ENCODE measurements at regions not wholly inside any gene's neighbourhood (a gene's known extent, or its start where the extent isn't known, plus 50 kb on each side); places are given as distances from the start of the nearest gene placed in this dataset.

DNA sequence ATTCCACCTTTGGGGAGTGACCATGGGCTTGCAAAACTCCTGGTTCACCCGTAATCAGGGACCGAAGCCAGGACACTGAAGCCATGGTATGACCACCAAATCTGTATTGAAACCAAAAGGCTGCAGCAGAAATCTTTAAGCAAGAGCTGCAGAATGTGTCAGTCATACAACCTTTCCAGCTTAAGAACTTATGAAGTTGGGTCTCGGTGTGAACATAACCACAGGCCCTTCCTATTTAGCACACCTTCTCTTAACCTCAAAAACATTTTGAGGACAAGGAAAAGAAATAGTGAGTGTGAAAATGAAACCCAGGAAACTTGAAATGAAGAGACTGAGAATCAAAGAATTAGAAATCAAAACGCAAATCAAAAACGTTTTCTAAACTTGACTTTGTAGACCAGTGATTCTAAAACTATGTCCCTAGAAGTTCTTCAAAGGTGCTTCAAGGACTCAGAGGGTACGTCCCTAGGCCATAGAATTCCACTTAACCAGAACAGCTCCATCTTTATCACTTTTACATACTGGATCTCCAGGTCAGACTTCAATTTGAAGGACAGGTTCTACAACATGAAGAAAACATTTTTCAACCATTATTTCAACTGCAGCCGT, 231.6 kb upstream of the GRIP1 start:
- Mint-ChIP-seq H3K27me3 (ENCODE audit: low read depth) (no peaks in the 10 kb centered on the region), H3K27ac (no peak overlapping the region), H3K4me1 (peaks cover 5% of the 10 kb centered on the region in 2 experiments), H3K4me3 (no peak overlapping the region), H3K36me3 (ENCODE audit: insufficient read depth in 1 of 3, low read depth in 3 of 3) (no peaks in the 10 kb centered on the region), H3K9me3 (peaks cover 2 to 3% of the 10 kb centered on the region in 2 experiments; a peak in 2 of 5 replicates)
- H3K14ac ChIP-seq (ENCODE audit: insufficient read depth, low read length) = no peak overlapping the region
- H2AFZ ChIP-seq (ENCODE audit: low read length) = no peak overlapping the region
- no peak overlapping the region for H3K23ac ChIP-seq (ENCODE audit: insufficient read length, low read depth, low read length)
- no peak overlapping the region for H3K4ac ChIP-seq (ENCODE audit: low read depth, low read length)
- TF ChIP-seq, protein P1, sequence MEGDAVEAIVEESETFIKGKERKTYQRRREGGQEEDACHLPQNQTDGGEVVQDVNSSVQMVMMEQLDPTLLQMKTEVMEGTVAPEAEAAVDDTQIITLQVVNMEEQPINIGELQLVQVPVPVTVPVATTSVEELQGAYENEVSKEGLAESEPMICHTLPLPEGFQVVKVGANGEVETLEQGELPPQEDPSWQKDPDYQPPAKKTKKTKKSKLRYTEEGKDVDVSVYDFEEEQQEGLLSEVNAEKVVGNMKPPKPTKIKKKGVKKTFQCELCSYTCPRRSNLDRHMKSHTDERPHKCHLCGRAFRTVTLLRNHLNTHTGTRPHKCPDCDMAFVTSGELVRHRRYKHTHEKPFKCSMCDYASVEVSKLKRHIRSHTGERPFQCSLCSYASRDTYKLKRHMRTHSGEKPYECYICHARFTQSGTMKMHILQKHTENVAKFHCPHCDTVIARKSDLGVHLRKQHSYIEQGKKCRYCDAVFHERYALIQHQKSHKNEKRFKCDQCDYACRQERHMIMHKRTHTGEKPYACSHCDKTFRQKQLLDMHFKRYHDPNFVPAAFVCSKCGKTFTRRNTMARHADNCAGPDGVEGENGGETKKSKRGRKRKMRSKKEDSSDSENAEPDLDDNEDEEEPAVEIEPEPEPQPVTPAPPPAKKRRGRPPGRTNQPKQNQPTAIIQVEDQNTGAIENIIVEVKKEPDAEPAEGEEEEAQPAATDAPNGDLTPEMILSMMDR (conservative IDR thresholded peaks at IDR 0.05) = no peak
- H3K79me2 ChIP-seq (ENCODE audit: insufficient read depth, low read length) = no peaks in the 10 kb centered on the region
- no peaks in the 10 kb centered on the region for H3K27me3 ChIP-seq (ENCODE audit: insufficient read depth, low read length)
- H3K9me3 ChIP-seq (ENCODE audit: control insufficient read depth, low read depth, low read length) = no peaks in the 10 kb centered on the region
- no peak overlapping the region for H3K56ac ChIP-seq (ENCODE audit: insufficient read length, low read depth, low read length)
- no peak overlapping the region for H2BK15ac ChIP-seq (ENCODE audit: low read depth, low read length)
- 0 out of 2 replicates have a peak, but pooled peaks cover 4% of the 10 kb centered on the region for H3K4me1 ChIP-seq (ENCODE audit: insufficient read depth, low read length)
- H2BK20ac ChIP-seq (ENCODE audit: low read depth, low read length, poor library complexity, severe bottlenecking) = no peak overlapping the region
- DNase-seq = no peak
- H4K5ac ChIP-seq (ENCODE audit: insufficient read length, low read depth, low read length) = no peak overlapping the region
- H4K8ac ChIP-seq (replicated peaks; ENCODE audit: insufficient read length, low read depth, low read length) = no peak overlapping the region
- no peak overlapping the region for H3T11ph ChIP-seq (ENCODE audit: low read length)
- H2BK5ac ChIP-seq (ENCODE audit: insufficient read length, low read length) = no peak overlapping the region
- H2BK120ac ChIP-seq (ENCODE audit: low read depth, low read length, poor library complexity, severe bottlenecking) = no peak overlapping the region
- no peak overlapping the region for H2AK5ac ChIP-seq (ENCODE audit: insufficient read length, low read length)
- no peaks in the 10 kb centered on the region for H4K20me1 ChIP-seq (ENCODE audit: control insufficient read depth, insufficient read depth, insufficient read length)
- no peak overlapping the region for H2BK12ac ChIP-seq (ENCODE audit: insufficient read length, low read depth, low read length)
- no CpG with 5 or more reads among the region's 7 CpGs for WGBS (ENCODE audit: extremely low coverage, insufficient read length, low lambda C conversion rate)
- no peaks in the 10 kb centered on the region for H3K23me2 ChIP-seq (ENCODE audit: insufficient read length, low read depth, low read length, poor library complexity, severe bottlenecking)
- H3K9ac ChIP-seq (ENCODE audit: extremely low read depth, insufficient read length, low read length) = no peak overlapping the region
- no peak overlapping the region for H3K4me2 ChIP-seq (ENCODE audit: insufficient read depth, insufficient read length, low read length)
- H3K18ac ChIP-seq (ENCODE audit: insufficient read length, low read depth, low read length) = no peak overlapping the region
- H3K79me1 ChIP-seq (ENCODE audit: insufficient read depth, low read depth, low read length, poor library complexity, severe bottlenecking) = no peaks in the 10 kb centered on the region
- H3K27ac ChIP-seq (ENCODE audit: insufficient read length, low read depth, low read length) = no peak overlapping the region
- no peak overlapping the region for H4K91ac ChIP-seq (ENCODE audit: insufficient read length, low read depth, low read length)
